Cardiac muscle cell (in vitro differentiated cells and primary cell): ENCODE measurements at regions not wholly inside any gene's neighbourhood (a gene's known extent, or its start where the extent isn't known, plus 50 kb on each side); places are given as distances from the start of the nearest gene placed in this dataset.
A peak's percentile ranks its signal among the peaks of the same experiment; 100 is the strongest.
"Not testable (repeated sequence)": the region's sequence is repeated elsewhere in the genome, so short reads cannot be mapped to it uniquely, and the experiment has no call there.

Source experiments
- DNase-seq, 2 donors: peaks; one replicate each; pipeline versions ENCODE4 v3.0.0 to v3.0.0-alpha.2; 2010 to 2017; ENCODE audit warnings: low read depth in 1 of 2, low spot score in 1 of 2
- H3K27ac ChIP-seq: fragments of 200-600 bp; sonication (generic); 2 replicates; pipeline ENCODE4 v1.5.1; 2016
- H3K27me3 ChIP-seq: fragments of 200-600 bp; sonication (generic); 2 replicates; pipeline ENCODE4 v1.6.0; 2016; ENCODE audit warnings: control low read depth
- H3K36me3 ChIP-seq: fragments of 200-600 bp; sonication (generic); 2 replicates; pipeline ENCODE4 v1.5.1; 2016; ENCODE audit warnings: control low read depth
- H3K4me1 ChIP-seq: fragments of 200-600 bp; sonication (generic); 2 replicates; pipeline ENCODE4 v1.8.1; 2017; ENCODE audit warnings: low read depth, mild to moderate bottlenecking, mixed run types
- H3K4me3 ChIP-seq: fragments of 200-600 bp; sonication (generic); 2 replicates; pipeline ENCODE4 v1.5.1; 2016; ENCODE audit warnings: mild to moderate bottlenecking
- H3K9me3 ChIP-seq: fragments of 200-600 bp; sonication (generic); 2 replicates; pipeline ENCODE4 v1.5.1; 2017; ENCODE audit warnings: low read depth, mild to moderate bottlenecking, control low read depth
- CTCF ChIP-seq: IDR thresholded peaks from 2 replicates; pipeline ENCODE4 v1.5.1; 2012; ENCODE audit warnings: low read depth, mild to moderate bottlenecking, low read length

- no peaks in the 10 kb centered on the region for H3K36me3 ChIP-seq
- H3K27ac ChIP-seq: no peak overlapping the region
- no peak for TF ChIP-seq CTCF
- no peak overlapping the region for H3K4me3 ChIP-seq
- no peak for DNase-seq
- no peaks in the 10 kb centered on the region for H3K9me3 ChIP-seq
- peaks cover 4% of the 10 kb centered on the region for H3K4me1 ChIP-seq
- H3K27me3 ChIP-seq: no peaks in the 10 kb centered on the region
Measured at GRCh38 chr11:128151780-128152179, 435.6 kb downstream of the ETS1 start.

GRCh38 chr11:128151338-128151737 is 436.0 kb downstream of the ETS1 start:
- no peak for DNase-seq
- Histone ChIP-seq H3K36me3 (no peaks in the 10 kb centered on the region), H3K4me1 (peaks cover 3% of the 10 kb centered on the region), H3K9me3 (no peaks in the 10 kb centered on the region), H3K27me3 (no peaks in the 10 kb centered on the region), H3K4me3 (no peak overlapping the region), H3K27ac (no peak overlapping the region)
- no peak for TF ChIP-seq CTCF

- no peak for TF ChIP-seq CTCF
- Histone ChIP-seq H3K36me3 (no peaks in the 10 kb centered on the region), H3K4me1 (no peaks in the 10 kb centered on the region), H3K9me3 (no peaks in the 10 kb centered on the region), H3K4me3 (no peak overlapping the region), H3K27ac (no peak overlapping the region), H3K27me3 (no peaks in the 10 kb centered on the region)
- DNase-seq: no peak
Measured at GRCh38 chr11:128148208-128148607, 439.1 kb downstream of the ETS1 start.

GRCh38 chr11:128146926-128147605 is 440.3 kb downstream of the ETS1 start:
- no peaks in the 10 kb centered on the region for H3K27me3 ChIP-seq
- TF ChIP-seq CTCF: no peak
- H3K27ac ChIP-seq: no peak overlapping the region
- no peaks in the 10 kb centered on the region for H3K36me3 ChIP-seq
- H3K4me1 ChIP-seq: no peaks in the 10 kb centered on the region
- H3K9me3 ChIP-seq: no peaks in the 10 kb centered on the region
- no peak for DNase-seq
- no peak overlapping the region for H3K4me3 ChIP-seq

GRCh38 chr11:128140293-128140692 is 447.1 kb downstream of the ETS1 start:
- H3K9me3 ChIP-seq, H3K27me3 ChIP-seq, H3K27ac ChIP-seq, H3K4me1 ChIP-seq, DNase-seq, H3K4me3 ChIP-seq, H3K36me3 ChIP-seq: not testable (repeated sequence)

- no peaks in the 10 kb centered on the region for H3K27me3 ChIP-seq
- H3K4me3 ChIP-seq: no peak overlapping the region
- H3K4me1 ChIP-seq: peaks cover 17% of the 10 kb centered on the region
- TF ChIP-seq CTCF: no peak
- DNase-seq: peak in 1 of 2 donors; percentile 57
- H3K36me3 ChIP-seq: no peaks in the 10 kb centered on the region
- H3K27ac ChIP-seq: no peak overlapping the region
- H3K9me3 ChIP-seq: no peaks in the 10 kb centered on the region
Measured at GRCh38 chr11:128135451-128135850, 451.9 kb downstream of the ETS1 start.
